Nephron progenitor cell (in vitro differentiated cells): ENCODE measurements at regions not wholly inside any gene's neighbourhood (a gene's known extent, or its start where the extent isn't known, plus 50 kb on each side); places are given as distances from the start of the nearest gene placed in this dataset.

Experiments used
- DNase-seq: peaks from one replicate; pipeline ENCODE4 v3.0.0; 2021
- H3K27ac Mint-ChIP-seq: 2 replicates; pipeline ENCODE4 v1.8.0; 2021; ENCODE audit warnings: mild to moderate bottlenecking, moderate library complexity, mixed read lengths
- H3K27me3 Mint-ChIP-seq: 2 replicates; pipeline ENCODE4 v1.8.0; 2021; ENCODE audit warnings: mild to moderate bottlenecking, low read depth, mixed read lengths; ENCODE audit not compliant: poor library complexity
- H3K36me3 Mint-ChIP-seq: 2 replicates; pipeline ENCODE4 v1.8.0; 2021; ENCODE audit warnings: low read depth, mixed read lengths
- H3K4me1 Mint-ChIP-seq: 2 replicates; pipeline ENCODE4 v1.8.0; 2021; ENCODE audit warnings: mixed read lengths
- H3K4me3 Mint-ChIP-seq: 2 replicates; pipeline ENCODE4 v1.8.0; 2021; ENCODE audit warnings: mild to moderate bottlenecking, moderate library complexity, mixed read lengths
- H3K9me3 Mint-ChIP-seq: 2 replicates; pipeline ENCODE4 v1.8.0; 2021; ENCODE audit warnings: mild to moderate bottlenecking, moderate library complexity, mixed read lengths
- CTCF ChIP-seq: fragments of 200-600 bp; sonication (generic); IDR thresholded peaks from 2 replicates; pipeline ENCODE4 v1.5.0; 2021; ENCODE audit warnings: antibody characterized with exemption

DNA sequence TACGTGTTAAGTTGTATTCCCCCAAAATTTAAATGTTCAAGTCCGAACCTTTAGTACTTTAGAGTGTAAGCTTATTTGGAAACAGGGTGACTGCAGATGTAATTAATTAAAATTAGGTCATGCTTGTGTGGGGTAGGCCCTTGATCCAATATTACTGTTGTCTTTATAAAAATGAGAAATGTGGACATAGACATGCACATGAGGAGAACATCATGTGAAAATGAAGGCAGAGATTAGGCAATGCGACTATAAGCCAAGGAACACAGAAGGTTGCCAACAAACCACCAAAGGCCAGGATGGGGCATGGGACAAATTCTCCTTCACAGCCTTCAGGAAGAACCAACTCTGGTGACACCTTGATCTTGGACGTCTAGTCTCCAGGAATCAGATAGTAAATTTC lies 1698.4 kb upstream of the SLC10A2 start:
- Mint-ChIP-seq H3K36me3 (no peaks in the 10 kb centered on the region), H3K9me3 (no peaks in the 10 kb centered on the region), H3K27me3 (peaks cover 8% of the 10 kb centered on the region), H3K4me1 (no peaks in the 10 kb centered on the region), H3K4me3 (no peak overlapping the region), H3K27ac (no peak overlapping the region)
- no peak for DNase-seq
- TF ChIP-seq CTCF: no peak

- H3K27me3 Mint-ChIP-seq: peaks cover 4% of the 10 kb centered on the region
- H3K36me3 Mint-ChIP-seq: no peaks in the 10 kb centered on the region
- H3K4me3 Mint-ChIP-seq: no peak overlapping the region
These were observed 1692.9 kb upstream of the SLC10A2 start for GRCh38 chr13:104759069-104759468.

DNA sequence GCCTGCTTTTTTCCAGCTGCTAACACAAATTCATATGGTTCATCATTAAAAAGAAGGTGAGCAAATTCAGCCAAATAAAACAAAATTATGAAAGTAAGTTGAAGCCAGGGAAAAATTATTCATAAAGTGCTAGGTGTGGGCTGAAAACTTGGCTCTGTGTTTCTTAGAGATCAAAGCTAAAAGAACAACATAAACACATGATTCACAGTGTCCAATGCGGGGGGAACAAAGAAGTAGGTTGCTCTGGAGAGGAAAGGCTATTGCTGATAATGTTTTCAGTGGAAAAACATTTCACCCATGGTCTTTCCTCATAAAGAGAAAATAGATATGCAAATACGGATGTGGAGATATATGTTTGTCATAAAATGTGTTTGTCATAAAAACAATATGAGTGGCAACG lies 1691.5 kb upstream of the SLC10A2 start:
- Mint-ChIP-seq H3K4me3 (no peak overlapping the region), H3K4me1 (no peaks in the 10 kb centered on the region), H3K27ac (no peak overlapping the region), H3K9me3 (no peaks in the 10 kb centered on the region), H3K36me3 (no peaks in the 10 kb centered on the region), H3K27me3 (no peaks in the 10 kb centered on the region)
- TF ChIP-seq CTCF: no peak
- no peak for DNase-seq

More at GRCh38 chr13:104759069-104759468, 1692.9 kb upstream of the SLC10A2 start:
- Mint-ChIP-seq H3K9me3 (no peaks in the 10 kb centered on the region), H3K27ac (no peak overlapping the region), H3K4me1 (no peaks in the 10 kb centered on the region)
- no peak for TF ChIP-seq CTCF
- no peak for DNase-seq

DNA sequence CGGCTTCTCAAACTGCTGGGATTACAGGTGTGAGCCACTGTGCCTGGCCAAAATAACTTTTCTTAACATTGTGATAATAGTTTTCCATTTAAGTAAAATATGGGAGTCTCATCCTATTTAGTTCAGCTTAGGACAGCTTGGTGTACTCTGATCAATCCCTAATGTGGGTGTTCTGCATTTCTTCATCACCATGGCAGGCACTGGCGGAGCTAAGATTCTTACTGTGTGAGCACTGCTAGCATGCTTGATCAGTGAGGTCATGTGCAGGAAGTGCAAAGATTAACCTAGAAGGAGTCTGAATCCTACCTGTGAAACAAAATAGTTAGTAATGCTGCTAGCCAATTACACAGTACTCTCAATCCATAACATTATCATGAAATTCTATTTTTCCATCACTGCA lies 1684.2 kb upstream of the SLC10A2 start:
- Mint-ChIP-seq H3K4me1 (no peaks in the 10 kb centered on the region), H3K4me3 (no peak overlapping the region), H3K27ac (no peak overlapping the region), H3K36me3 (no peaks in the 10 kb centered on the region), H3K9me3 (no peaks in the 10 kb centered on the region), H3K27me3 (no peaks in the 10 kb centered on the region)
- no peak for TF ChIP-seq CTCF
- DNase-seq: no peak

DNA sequence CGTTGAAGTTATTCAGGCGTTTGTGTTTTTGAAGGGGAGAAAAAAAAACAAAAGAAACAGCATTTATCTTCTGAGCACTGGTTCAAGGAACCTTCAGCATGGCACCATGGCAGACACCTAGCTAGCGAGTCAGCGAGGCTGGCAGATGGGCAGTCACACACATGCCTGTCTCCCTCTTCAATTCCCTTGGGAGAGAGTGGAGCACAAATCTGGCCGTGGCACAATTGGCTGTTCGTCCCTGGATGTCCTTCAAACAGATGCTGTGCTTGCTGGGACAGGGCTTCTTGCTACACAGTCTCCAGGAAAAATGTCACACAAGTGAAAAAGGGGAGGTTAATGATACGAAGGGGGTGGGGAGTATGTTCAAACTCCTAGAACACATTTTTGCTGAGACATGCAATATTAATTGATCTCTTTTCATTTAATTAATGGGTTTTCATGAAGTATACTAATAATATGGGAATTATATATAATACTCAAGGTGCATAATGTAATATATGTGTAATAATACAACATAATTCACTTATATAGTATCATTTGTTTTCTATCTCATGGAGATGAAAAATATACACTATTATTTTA lies 1674.5 kb upstream of the SLC10A2 start:
- DNase-seq: no peak
- no peaks in the 10 kb centered on the region for H3K27me3 Mint-ChIP-seq

More for the DNA sequence above, 1674.5 kb upstream of the SLC10A2 start:
- no peak for TF ChIP-seq CTCF
- H3K9me3 Mint-ChIP-seq: no peaks in the 10 kb centered on the region
- no peaks in the 10 kb centered on the region for H3K36me3 Mint-ChIP-seq
- H3K4me3 Mint-ChIP-seq: no peak overlapping the region
- no peaks in the 10 kb centered on the region for H3K4me1 Mint-ChIP-seq
- no peak overlapping the region for H3K27ac Mint-ChIP-seq
